AG10803 (cell line): ENCODE measurements at regions not wholly inside any gene's neighbourhood (a gene's known extent, or its start where the extent isn't known, plus 50 kb on each side); places are given as distances from the start of the nearest gene placed in this dataset.
"Not testable (repeated sequence)": the region's sequence is repeated elsewhere in the genome, so short reads cannot be mapped to it uniquely, and the experiment has no call there.

Experiments
- DNase-seq: peaks from one replicate; pipeline ENCODE4 v3.0.0; 2010; ENCODE audit warnings: low read depth
- H3K4me3 ChIP-seq: 2 replicates; pipeline ENCODE4 v1.5.1; 2011; ENCODE audit warnings: mild to moderate bottlenecking, low read length, control low read depth
- CTCF ChIP-seq: conservative IDR thresholded peaks from 2 replicates; pipeline ENCODE4 v1.5.1; 2011; ENCODE audit warnings: mild to moderate bottlenecking, low read length, control low read depth, inconsistent platforms

GRCh38 chr9:102225841-102226441 is 487.5 kb upstream of the GRIN3A start:
- H3K4me3 ChIP-seq = no peak overlapping the region
- TF ChIP-seq CTCF = no peak
- DNase-seq = no peak

- H3K4me3 ChIP-seq, DNase-seq: not testable (repeated sequence)
Measured at GRCh38 chr9:102223320-102224136, 485.1 kb upstream of the GRIN3A start.

- no peak for DNase-seq
- no peak for TF ChIP-seq CTCF
- no peak overlapping the region for H3K4me3 ChIP-seq
Measured at GRCh38 chr9:102209176-102209575, 470.7 kb upstream of the GRIN3A start.

GRCh38 chr9:102206432-102206831 is 468.0 kb upstream of the GRIN3A start:
- TF ChIP-seq CTCF = no peak
- no peak for DNase-seq
- H3K4me3 ChIP-seq = no peak overlapping the region

- no peak for TF ChIP-seq CTCF
- DNase-seq = no peak
- H3K4me3 ChIP-seq = no peak overlapping the region
Measured at GRCh38 chr9:102205251-102205650, 466.8 kb upstream of the GRIN3A start.

- no peak for DNase-seq
- H3K4me3 ChIP-seq = no peak overlapping the region
- TF ChIP-seq CTCF = no peak
Measured at GRCh38 chr9:102202126-102202525, 463.7 kb upstream of the GRIN3A start.

GRCh38 chr9:102185962-102186361 is 447.5 kb upstream of the GRIN3A start:
- no peak for TF ChIP-seq CTCF
- DNase-seq = no peak
- H3K4me3 ChIP-seq = no peak overlapping the region
